Mesendoderm (in vitro differentiated cells): ENCODE measurements at regions not wholly inside any gene's neighbourhood (a gene's known extent, or its start where the extent isn't known, plus 50 kb on each side); places are given as distances from the start of the nearest gene placed in this dataset.
A peak's percentile ranks its signal among the peaks of the same experiment; 100 is the strongest.

Experiments used
- DNase-seq: peaks from one replicate; pipeline ENCODE4 v3.0.0; 2013
- H2AK5ac ChIP-seq: 2 replicates; pipeline ENCODE4 v1.6.1; 2013; ENCODE audit warnings: low read length, inconsistent platforms
- H2BK120ac ChIP-seq: 2 replicates; pipeline ENCODE4 v1.6.1; 2013; ENCODE audit warnings: low read depth, mild to moderate bottlenecking, low read length, moderate library complexity, mixed read lengths
- H2BK15ac ChIP-seq: replicated peaks from 2 replicates; pipeline ENCODE4 v1.6.1; 2013; ENCODE audit warnings: low read depth, mild to moderate bottlenecking, moderate library complexity
- H2BK5ac ChIP-seq: 2 replicates; pipeline ENCODE4 v1.6.1; 2013; ENCODE audit warnings: low read length, inconsistent platforms
- H3K18ac ChIP-seq: 2 replicates; pipeline ENCODE4 v1.6.1; 2013; ENCODE audit warnings: mild to moderate bottlenecking, low read length, mixed read lengths
- H3K23ac ChIP-seq: one replicate; pipeline ENCODE4 v1.6.1; 2013; ENCODE audit warnings: low read length
- H3K27ac ChIP-seq: 2 replicates; pipeline ENCODE4 v1.5.1; 2013; ENCODE audit warnings: low read depth, mild to moderate bottlenecking, inconsistent platforms, low read length, moderate library complexity
- H3K27me3 ChIP-seq: 2 replicates; pipeline ENCODE4 v1.6.1; 2013; ENCODE audit warnings: low read length, control low read depth, mild to moderate bottlenecking, inconsistent platforms; ENCODE audit not compliant: insufficient read depth, poor library complexity
- H3K36me3 ChIP-seq: 2 replicates; pipeline ENCODE4 v1.6.1; 2013; ENCODE audit warnings: low read length, inconsistent platforms; ENCODE audit not compliant: control insufficient read depth, insufficient read depth
- H3K4ac ChIP-seq: one replicate; pipeline ENCODE4 v1.6.1; 2013; ENCODE audit warnings: low read depth, mild to moderate bottlenecking, low read length, moderate library complexity
- H3K4me1 ChIP-seq: 2 replicates; pipeline ENCODE4 v1.6.1; 2013; ENCODE audit warnings: low read depth, low read length, inconsistent platforms; ENCODE audit not compliant: control insufficient read depth
- H3K4me2 ChIP-seq: 2 replicates; pipeline ENCODE4 v1.6.1; 2013; ENCODE audit warnings: low read length
- H3K4me3 ChIP-seq: 2 replicates; pipeline ENCODE4 v1.5.1; 2013; ENCODE audit warnings: mild to moderate bottlenecking, low read length
- H3K56ac ChIP-seq: one replicate; pipeline ENCODE4 v1.6.1; 2013; ENCODE audit warnings: low read length
- H3K79me1 ChIP-seq: 2 replicates; pipeline ENCODE4 v1.6.1; 2013; ENCODE audit warnings: low read length, inconsistent platforms
- H3K79me2 ChIP-seq: 2 replicates; pipeline ENCODE4 v1.6.1; 2013; ENCODE audit warnings: mild to moderate bottlenecking, low read length; ENCODE audit not compliant: control insufficient read depth, insufficient read depth
- H3K9ac ChIP-seq: 2 replicates; pipeline ENCODE4 v1.6.1; 2013; ENCODE audit warnings: low read length, inconsistent platforms
- H4K5ac ChIP-seq: one replicate; pipeline ENCODE4 v1.6.1; 2013; ENCODE audit warnings: low read length
- H4K8ac ChIP-seq: one replicate; pipeline ENCODE4 v1.6.1; 2013; ENCODE audit warnings: low read depth, mild to moderate bottlenecking, control low read depth, low read length, moderate library complexity
- WGBS: extraction: QIAGEN DNeasy Blood & Tissue Kit; methylation state at CpG from one replicate; pipeline ENCODE4 v1.1.7; 2013; ENCODE audit warnings: low lambda C conversion rate, missing lambda C conversion rate; ENCODE audit not compliant: insufficient coverage; ENCODE audit errors: extremely low coverage; 5-methylcytosine and 5-hydroxymethylcytosine counted together

DNA sequence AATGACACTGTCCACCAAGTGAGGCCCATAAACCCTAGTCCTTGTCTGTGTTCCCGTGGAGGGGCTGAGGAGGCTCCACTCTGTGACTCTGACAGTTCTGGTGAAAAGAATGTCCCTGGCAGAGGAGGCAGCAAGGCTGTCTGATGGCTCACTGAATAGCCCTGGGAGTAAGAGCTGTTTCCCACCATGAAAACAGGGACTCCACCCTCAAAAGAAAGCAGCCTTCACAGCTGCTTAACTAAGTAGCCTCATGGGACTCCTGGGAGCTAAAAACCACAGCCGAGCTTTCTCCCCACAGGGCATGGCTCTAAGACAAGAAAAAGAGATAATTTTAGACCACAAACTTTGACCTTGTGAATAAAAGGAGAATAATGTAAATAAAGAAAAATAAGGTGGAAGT is 135.1 kb upstream of the FRY start:
- no peaks in the 10 kb centered on the region for H3K4me1 ChIP-seq
- H3K4ac ChIP-seq: no peak overlapping the region
- H3K4me3 ChIP-seq: no peak overlapping the region
- WGBS: no CpG with 5 or more reads among the region's 2 CpGs
- H3K18ac ChIP-seq: peak overlapping the region; percentile 56
- H2BK15ac ChIP-seq: no peak overlapping the region
- no peak overlapping the region for H4K8ac ChIP-seq
- DNase-seq: peak; percentile 13
- no peak overlapping the region for H2BK120ac ChIP-seq
- H3K27ac ChIP-seq: no peak overlapping the region
- H3K79me2 ChIP-seq: no peaks in the 10 kb centered on the region
- H3K36me3 ChIP-seq: no peaks in the 10 kb centered on the region
- no peak overlapping the region for H2BK5ac ChIP-seq
- no peaks in the 10 kb centered on the region for H3K27me3 ChIP-seq
- no peak overlapping the region for H4K5ac ChIP-seq
- no peak overlapping the region for H2AK5ac ChIP-seq
- no peak overlapping the region for H3K56ac ChIP-seq
- H3K23ac ChIP-seq: no peak overlapping the region
- H3K4me2 ChIP-seq: no peak overlapping the region
- no peak overlapping the region for H3K9ac ChIP-seq
- H3K79me1 ChIP-seq: no peaks in the 10 kb centered on the region

- no peak overlapping the region for H4K8ac ChIP-seq
Observed at GRCh38 chr13:31898378-31899071, 133.0 kb upstream of the FRY start.

DNA sequence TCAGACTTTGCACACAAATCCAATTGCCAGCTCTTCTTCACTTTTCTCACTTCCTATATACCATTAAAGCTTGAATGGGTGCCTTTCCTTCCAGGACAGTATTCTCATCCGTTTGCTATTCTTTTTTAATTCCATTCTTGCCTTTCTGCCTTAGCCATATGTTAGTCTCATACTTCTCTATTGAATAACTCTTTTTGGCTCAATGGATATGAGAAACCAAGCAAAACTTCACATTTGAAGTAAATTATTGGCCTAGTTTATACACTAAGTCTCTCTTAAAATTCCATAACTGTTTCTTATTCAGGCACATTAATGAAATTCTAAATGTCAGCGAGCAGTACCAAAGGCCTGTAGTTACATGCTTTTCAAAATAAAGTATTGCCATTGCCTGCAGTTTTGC is 129.6 kb upstream of the FRY start:
- WGBS: no CpG with 5 or more reads among the region's 2 CpGs
- no peak overlapping the region for H4K8ac ChIP-seq
- DNase-seq: no peak
- no peak overlapping the region for H3K9ac ChIP-seq
- no peak overlapping the region for H3K4ac ChIP-seq
- no peaks in the 10 kb centered on the region for H3K79me2 ChIP-seq
- no peak overlapping the region for H2BK120ac ChIP-seq
- H2AK5ac ChIP-seq: no peak overlapping the region
- no peak overlapping the region for H3K56ac ChIP-seq
- H4K5ac ChIP-seq: no peak overlapping the region
- no peak overlapping the region for H3K4me3 ChIP-seq
- no peak overlapping the region for H3K4me2 ChIP-seq
- H3K23ac ChIP-seq: no peak overlapping the region
- no peaks in the 10 kb centered on the region for H3K27me3 ChIP-seq
- no peaks in the 10 kb centered on the region for H3K79me1 ChIP-seq
- no peak overlapping the region for H2BK5ac ChIP-seq
- H3K4me1 ChIP-seq: no peaks in the 10 kb centered on the region
- no peaks in the 10 kb centered on the region for H3K36me3 ChIP-seq
- no peak overlapping the region for H2BK15ac ChIP-seq
- H3K18ac ChIP-seq: no peak overlapping the region
- H3K27ac ChIP-seq: no peak overlapping the region

More at GRCh38 chr13:31898378-31899071, 133.0 kb upstream of the FRY start:
- no peaks in the 10 kb centered on the region for H3K36me3 ChIP-seq
- no peak overlapping the region for H3K4me3 ChIP-seq
- WGBS: no CpG with 5 or more reads among the region's 9 CpGs
- H2BK120ac ChIP-seq: no peak overlapping the region
- H3K18ac ChIP-seq: no peak overlapping the region
- H3K27ac ChIP-seq: no peak overlapping the region
- H3K4me1 ChIP-seq: no peaks in the 10 kb centered on the region
- no peak overlapping the region for H4K5ac ChIP-seq
- no peaks in the 10 kb centered on the region for H3K79me1 ChIP-seq
- H2BK15ac ChIP-seq: no peak overlapping the region
- no peaks in the 10 kb centered on the region for H3K79me2 ChIP-seq
- H3K9ac ChIP-seq: no peak overlapping the region
- no peak overlapping the region for H3K4ac ChIP-seq
- no peak overlapping the region for H3K56ac ChIP-seq
- H3K27me3 ChIP-seq: no peaks in the 10 kb centered on the region
- no peak overlapping the region for H3K4me2 ChIP-seq
- H2BK5ac ChIP-seq: no peak overlapping the region
- H2AK5ac ChIP-seq: no peak overlapping the region
- DNase-seq: no peak
- H3K23ac ChIP-seq: no peak overlapping the region

DNA sequence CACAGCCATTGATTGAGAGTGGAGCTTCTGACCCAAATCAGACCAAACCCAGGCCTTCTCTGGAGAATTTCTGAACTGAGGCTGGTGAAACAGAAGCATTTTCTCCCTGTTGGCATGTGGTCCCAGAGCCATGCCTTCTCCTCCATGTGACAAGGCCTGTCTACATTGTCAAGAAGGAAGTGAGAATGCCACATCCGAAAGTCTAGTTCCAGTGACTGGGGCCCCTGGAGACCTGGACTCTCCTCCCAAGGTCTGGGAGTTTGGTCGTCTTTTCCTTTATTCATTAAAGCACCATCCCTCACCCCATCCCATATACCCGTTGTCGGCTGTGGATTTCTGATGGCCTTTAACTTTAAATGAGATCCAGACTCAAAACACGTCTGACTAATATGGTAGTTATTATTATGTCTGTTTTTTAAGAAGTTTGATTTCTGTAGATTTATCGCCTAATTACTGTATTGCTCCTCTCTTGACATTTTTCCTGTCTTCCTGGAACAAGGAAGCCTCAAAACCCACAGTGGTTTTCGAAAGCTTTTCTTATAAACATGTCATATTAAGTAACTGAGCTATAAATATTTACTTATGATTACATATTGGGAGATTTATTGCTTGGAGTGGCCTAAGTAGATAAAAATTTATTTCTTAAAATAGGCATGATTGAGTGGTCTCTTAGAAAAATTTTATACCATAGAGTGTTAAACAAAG is 128.3 kb upstream of the FRY start:
- Histone ChIP-seq H3K9ac (no peak overlapping the region), H3K36me3 (no peaks in the 10 kb centered on the region), H3K79me1 (no peaks in the 10 kb centered on the region), H4K5ac (no peak overlapping the region), H4K8ac (no peak overlapping the region), H3K4me3 (no peak overlapping the region), H2BK5ac (no peak overlapping the region), H2BK15ac (no peak overlapping the region), H3K56ac (no peak overlapping the region), H3K4me2 (no peak overlapping the region), H3K4me1 (no peaks in the 10 kb centered on the region), H3K27me3 (no peaks in the 10 kb centered on the region), H3K79me2 (no peaks in the 10 kb centered on the region), H3K4ac (no peak overlapping the region), H2BK120ac (no peak overlapping the region), H3K23ac (no peak overlapping the region), H2AK5ac (no peak overlapping the region), H3K18ac (no peak overlapping the region), H3K27ac (no peak overlapping the region)
- no peak for DNase-seq
- no CpG with 5 or more reads among the region's 7 CpGs for WGBS

GRCh38 chr13:31904941-31905824 is 126.4 kb upstream of the FRY start:
- no peak for DNase-seq
- no peak overlapping the region for H3K18ac ChIP-seq
- H2BK15ac ChIP-seq: no peak overlapping the region

More at GRCh38 chr13:31904941-31905824, 126.4 kb upstream of the FRY start:
- H3K36me3 ChIP-seq: no peaks in the 10 kb centered on the region
- no peak overlapping the region for H3K4me2 ChIP-seq
- no peak overlapping the region for H2BK120ac ChIP-seq
- H3K4ac ChIP-seq: no peak overlapping the region
- no peak overlapping the region for H3K23ac ChIP-seq
- no peak overlapping the region for H2BK5ac ChIP-seq
- H3K79me1 ChIP-seq: no peaks in the 10 kb centered on the region
- H3K27me3 ChIP-seq: no peaks in the 10 kb centered on the region
- no peak overlapping the region for H4K8ac ChIP-seq
- H3K79me2 ChIP-seq: no peaks in the 10 kb centered on the region
- no peak overlapping the region for H3K56ac ChIP-seq
- no peak overlapping the region for H3K27ac ChIP-seq
- no CpG with 5 or more reads among the region's 6 CpGs for WGBS
- no peak overlapping the region for H2AK5ac ChIP-seq
- H3K4me3 ChIP-seq: no peak overlapping the region
- H4K5ac ChIP-seq: no peak overlapping the region
- H3K4me1 ChIP-seq: peaks cover 2% of the 10 kb centered on the region
- no peak overlapping the region for H3K9ac ChIP-seq
